Activated CD4-positive, CD25-positive, alpha-beta regulatory T cell treated with anti-CD3 and anti-CD28 coated beads, Interleukin-2, amount 50 U/mL, for 16 hours (primary cell): ENCODE measurements at regions not wholly inside any gene's neighbourhood (a gene's known extent, or its start where the extent isn't known, plus 50 kb on each side); places are given as distances from the start of the nearest gene placed in this dataset.
"Not testable (repeated sequence)": the region's sequence is repeated elsewhere in the genome, so short reads cannot be mapped to it uniquely, and the experiment has no call there.

Experiments
- DNase-seq: peaks from one replicate; pipeline ENCODE4 v3.0.0-alpha.2; 2020; ENCODE audit warnings: low read depth, low spot score

DNA sequence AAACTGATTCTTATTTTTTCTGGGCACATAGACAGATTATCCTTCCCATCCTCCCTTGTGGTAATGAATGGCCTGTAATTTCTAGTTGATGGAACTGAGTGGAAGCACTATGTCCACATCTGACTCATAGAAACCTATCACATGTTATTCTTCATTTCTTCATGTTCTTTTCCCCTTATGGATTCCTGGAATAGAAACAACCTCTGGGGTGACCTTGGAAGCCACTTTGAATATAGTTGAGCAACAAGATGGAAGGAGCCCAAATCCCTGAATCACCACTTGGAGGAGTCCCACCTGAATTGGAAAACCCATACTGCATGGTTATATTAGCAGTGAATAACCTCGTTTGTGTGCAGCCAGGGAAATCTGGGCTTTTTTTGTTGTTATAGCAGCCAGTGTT is 137.8 kb downstream of the MID1IP1 start:
- DNase-seq: no peak

DNA sequence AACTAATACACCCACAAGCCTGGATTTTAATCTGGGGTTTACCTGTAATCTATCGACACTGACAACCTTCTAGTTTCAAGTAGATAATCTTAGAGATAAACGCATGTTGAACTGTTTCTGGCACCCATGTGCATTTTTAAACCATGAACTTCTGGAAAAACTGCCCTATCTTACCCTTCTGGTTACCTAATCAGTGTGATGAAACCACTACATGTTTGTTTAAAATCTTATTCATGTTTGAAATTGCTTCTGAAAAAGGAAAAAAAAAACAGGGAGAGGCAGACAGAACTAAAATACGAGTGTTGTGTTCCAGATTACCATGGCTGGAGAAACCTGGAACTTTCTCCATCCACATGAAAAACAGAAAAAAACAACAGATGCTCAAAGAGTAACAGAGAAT is 139.3 kb downstream of the MID1IP1 start:
- no peak for DNase-seq

DNA sequence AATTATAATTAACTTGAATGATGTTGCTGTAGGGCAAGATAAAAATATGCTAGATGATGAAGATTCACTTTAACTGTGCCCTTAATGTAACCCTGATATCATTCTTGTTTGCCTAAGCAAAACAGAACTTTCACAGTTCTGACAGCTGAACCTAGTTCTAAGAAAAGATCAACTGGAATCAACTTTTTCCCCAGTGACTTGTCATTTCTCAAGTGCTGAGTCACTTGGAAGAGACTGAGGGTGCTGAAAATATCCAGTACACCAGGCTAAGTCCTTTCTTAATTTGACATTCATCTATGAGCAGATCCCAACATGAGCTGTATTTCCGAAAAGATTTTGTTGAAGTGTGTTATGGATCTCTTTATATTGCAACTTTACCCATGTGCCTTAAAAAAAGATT is 140.4 kb downstream of the MID1IP1 start:
- no peak for DNase-seq

DNA sequence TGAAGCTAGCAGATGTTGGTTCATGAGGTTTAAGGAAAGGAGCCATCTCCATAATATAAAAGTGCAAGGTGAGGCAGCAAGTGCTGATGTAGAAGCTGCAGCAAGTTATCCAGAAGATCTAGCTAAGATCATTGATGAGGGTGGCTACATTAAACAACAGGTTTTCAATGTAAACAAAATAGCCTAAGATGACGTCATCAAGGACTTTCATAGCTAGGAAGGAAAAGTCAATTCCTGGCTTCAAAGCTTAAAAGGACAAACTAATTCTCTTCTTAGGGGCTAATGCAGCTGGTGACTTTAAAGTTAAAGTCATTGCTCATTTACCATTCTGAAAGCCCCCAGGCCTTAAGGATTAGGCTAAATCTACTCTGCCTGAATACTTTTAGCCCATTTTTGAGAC is 141.9 kb downstream of the MID1IP1 start:
- DNase-seq: no peak

DNA sequence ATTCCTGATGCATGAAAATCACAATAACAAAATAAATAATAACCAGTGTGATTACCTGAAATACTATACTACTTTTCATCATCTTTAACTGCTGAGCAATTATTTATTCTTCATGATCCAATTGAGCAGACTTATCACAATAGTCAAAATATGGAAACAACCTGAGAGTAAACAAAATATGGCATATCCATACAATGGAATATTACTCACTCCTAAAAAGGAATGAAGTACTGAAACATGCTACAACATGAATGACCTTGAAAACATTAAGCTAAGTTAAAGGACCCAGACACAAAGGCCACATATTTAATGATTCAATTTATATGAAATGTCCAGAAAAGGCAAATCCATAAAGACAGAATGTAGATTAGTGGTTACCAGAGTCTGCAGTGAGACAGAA is 146.8 kb downstream of the MID1IP1 start:
- DNase-seq: no peak

DNA sequence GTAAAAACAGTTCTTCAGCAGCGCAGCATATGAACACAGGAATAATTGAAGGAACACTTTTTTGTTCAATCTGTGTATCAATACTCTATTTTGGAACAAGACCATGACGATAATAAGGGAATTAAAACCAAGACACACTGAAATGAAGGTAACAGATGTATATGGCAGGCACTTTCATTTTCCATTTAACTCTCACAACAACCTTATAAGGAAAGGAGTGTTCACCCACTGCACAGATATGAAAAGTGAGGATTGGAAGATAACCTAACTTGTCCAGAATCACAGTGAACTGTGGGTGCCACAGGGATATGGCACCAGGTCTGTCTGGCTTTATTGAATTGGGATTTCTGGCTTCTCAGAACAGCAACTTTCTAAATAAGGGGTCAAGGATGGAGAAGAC is 153.3 kb downstream of the MID1IP1 start:
- DNase-seq: no peak

DNA sequence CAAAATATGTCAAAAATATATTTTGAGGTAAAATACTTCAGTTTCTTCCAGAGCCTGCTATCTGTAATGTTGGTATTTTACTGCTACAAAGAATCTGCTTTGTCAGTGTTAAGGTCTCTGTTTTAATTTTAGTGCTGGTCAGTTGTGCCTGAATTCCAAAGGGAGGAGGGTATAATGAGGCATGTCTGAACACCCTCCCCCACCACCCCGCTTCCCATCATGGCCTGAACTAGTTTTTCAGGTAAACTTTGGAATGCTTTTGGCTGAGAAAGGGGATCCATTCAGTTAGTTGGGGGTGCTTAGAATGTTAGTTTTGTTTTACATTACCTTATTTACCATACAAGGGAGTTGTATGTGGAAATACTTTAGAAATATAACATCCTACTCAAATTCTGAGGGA is 158.5 kb downstream of the MID1IP1 start:
- no peak for DNase-seq

DNA sequence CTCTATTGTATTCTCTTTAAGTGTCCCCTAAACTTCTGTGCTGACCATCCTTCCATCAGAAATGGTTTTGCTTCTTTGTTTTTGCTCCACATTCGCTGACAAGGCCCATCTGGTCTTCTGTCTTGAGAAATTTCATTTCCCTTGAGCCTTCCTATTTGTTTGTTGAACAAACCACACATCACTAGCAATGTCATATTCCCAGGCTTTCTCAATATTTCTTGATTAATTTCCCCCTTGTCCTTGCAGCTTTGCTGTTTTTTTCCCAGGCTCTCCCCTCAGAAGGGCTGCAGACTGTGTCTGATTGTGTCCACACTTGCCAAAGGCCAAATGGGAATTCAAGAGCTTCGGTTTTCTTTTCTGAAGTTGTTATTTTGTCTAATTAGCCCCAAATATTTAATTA is 158.9 kb downstream of the MID1IP1 start:
- no peak for DNase-seq

DNA sequence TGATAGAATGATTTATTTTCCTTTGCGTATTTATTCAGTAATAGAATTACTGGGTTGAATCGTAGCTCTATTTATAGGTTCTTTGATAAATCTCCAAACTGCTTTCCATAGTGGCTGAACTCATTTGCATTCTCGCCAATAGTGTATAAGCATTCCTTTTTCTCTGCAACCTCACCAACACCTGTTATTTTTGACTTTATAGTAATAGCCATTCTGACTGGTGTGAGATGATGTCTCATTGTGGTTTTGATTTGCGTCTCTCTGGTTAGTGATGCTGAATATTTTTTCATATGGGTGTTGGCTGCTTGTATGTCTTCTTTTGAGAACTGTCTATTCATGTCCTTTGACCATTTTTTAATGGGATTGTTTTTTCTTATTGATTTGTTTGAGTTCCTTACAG is 160.7 kb downstream of the MID1IP1 start:
- DNase-seq: no peak

DNA sequence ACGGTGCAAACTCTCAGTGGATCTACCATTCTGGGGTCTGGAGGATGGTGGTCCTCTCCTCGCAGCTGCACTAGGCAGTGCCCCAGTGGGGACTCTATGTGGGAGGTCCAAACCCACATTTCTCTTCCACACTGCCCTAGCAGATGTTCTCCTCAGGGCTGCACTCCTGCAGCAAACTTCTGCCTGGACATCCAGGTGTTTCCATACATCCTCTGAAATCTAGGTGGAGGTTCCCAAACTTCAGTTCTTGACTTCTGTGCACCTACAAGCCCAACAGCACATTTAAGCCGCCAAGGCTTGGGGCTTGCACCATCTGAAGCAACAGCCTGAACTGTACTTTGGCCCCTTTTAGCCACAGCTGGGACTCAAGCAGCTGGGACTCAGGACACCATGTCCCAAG is 162.0 kb downstream of the MID1IP1 start:
- DNase-seq: not testable (repeated sequence)

DNA sequence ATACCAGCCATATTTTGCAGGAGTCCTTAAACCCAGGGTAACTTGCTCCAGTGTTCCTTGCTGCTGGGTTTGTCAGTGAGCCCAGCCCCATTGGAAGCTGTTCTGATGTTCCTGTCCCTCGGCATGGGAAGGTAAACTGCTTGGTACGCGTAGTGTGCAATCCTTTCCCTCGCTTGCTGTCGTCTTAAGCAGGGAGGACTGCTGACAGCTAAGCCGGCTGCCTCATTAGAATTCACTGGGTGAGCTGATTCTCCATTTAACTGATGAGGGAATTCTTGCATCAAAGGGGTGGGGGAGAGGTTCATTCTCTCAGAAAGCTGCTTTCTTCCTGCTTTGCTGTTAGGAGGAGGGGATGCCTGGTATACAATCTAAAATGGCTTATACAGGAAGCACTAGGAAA is 164.6 kb downstream of the MID1IP1 start:
- no peak for DNase-seq

DNA sequence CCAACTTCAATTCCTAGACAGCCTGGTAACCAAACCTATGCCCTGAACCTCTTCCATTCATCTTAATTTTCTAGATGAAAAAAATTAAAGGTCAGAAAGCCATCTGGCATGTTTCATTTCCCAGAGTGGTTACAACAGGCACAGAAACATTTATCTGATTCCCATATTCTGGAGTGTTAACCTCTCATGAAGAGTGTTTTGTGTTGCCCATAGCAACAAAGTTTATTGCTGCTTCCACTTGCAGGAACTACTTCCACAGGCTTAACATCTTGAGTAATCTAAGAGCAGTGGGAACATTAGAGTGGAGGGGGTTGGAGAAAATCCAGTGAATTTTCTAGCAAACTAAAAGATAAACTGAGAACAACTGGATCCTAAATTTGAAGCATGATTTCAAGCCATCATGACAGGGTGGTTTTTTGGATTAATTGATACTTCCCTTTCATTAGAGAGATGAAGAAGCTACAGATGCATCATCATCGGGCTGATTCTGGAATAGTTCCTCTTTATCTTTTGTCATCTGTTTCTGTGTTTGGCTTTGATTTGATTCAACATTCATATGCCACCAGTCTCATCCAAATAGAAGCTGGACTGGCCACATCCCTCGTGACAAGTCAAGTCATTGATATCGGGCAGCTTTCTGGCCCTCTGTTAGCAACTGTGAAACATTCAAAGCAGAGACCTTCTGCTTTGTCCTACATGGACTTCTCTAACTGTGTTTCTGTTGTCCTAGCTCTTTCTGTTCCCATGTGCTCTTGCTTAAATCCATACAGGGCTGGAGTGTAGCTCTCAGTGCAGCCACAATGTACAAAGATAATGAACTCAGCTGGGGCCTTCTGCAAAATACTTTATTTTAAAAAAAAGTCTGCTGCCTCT is 167.3 kb downstream of the MID1IP1 start:
- DNase-seq: no peak

DNA sequence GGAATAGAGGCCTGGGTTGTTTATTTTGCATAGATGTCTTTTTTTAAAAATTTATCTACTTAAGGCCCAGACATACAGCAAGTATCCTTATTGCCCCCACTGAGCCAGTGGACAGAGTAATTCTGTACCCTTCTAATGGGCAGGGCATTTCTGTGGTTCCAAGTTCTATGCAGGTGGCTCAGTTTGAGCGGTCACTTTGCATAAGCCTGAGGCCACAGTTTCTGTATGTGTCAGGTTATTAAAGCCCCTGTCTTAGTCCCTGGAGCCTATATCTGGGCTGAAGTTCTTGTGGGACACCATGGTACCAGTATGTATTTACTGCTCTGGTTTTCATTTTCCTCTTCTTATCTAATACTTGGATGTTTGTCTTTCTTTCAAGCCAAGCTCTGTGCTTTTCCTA is 168.8 kb downstream of the MID1IP1 start:
- DNase-seq: no peak

DNA sequence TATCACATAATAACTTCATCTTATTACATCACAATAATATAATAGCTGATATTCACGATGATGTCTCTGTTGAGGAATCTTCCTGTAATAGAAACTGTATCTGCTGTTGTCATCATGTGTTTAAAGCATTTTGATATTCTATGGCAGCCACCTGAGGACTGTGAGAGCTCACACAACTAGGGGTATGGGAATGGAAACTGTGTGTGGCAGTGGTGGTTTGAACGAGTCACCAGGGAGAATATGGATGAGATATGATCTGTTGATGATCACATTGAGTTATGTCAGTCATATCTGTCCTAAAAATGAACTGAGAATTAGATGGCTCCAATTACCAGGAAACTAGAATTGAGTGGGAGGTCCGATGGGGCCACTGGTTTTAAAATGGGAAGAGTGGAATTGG is 169.6 kb downstream of the MID1IP1 start:
- no peak for DNase-seq

DNA sequence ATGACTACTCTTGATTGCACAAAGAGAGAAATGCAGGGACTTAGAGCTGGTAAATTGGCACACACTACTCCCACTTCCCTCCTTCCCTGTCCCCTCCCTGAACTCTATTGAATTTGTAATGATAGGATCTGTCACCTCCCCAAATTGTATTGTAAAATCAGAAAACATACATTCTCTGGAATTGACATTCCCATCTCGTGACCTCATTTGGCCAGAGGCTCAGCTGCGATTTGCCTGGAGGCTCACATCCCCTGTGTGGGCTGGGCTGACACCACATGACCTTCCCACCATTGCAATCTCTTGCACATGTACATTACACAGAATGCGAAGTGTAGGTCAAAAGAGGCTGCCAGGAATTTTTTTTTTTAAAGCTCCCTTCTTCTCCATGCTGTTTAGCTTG is 172.1 kb downstream of the MID1IP1 start:
- DNase-seq: no peak

DNA sequence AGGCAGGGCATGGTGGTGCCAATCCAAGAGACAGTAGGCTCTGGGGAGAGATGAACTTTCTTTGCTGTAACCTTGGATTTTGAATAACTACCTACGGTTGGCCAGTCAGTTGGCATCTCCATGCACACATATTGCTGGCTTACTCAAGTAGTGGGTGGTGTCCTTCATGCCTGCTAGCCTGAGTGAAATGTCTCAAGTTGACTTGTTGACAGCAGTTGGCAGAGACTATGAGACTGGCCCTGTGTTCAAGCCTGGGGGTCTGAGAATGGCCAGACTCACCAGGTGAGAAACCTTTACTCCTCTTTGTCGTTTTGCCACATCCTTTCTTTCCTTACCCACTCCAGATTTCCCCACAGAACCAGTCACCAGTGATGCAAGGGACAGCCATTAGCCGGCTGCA is 173.3 kb downstream of the MID1IP1 start:
- DNase-seq: no peak

DNA sequence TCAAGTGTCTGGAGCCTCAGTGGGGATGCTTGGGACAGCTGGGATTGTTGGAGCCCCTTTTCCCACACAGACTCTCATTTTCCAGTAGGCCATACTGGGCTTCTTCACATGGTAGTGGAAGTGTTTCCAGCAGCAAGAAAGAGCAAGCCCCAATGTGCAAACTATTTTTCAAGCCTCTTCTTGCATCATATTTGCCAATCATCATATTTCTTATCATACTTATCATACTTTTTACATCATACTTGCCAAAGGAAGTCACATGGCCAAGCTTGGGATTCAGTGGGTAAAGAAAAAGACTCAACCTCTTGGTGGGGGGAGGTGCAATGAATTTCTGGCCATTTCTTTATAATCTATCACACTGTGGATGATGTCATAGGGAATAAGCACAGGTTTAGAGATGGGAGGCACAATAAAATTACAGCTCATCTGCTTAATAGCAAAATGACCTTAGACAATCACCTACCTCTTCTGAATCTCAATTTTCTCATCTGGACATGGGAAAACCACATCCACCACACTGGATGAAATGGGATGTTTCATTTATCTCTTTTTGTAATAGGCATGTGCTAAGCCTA is 174.2 kb downstream of the MID1IP1 start:
- DNase-seq: no peak

DNA sequence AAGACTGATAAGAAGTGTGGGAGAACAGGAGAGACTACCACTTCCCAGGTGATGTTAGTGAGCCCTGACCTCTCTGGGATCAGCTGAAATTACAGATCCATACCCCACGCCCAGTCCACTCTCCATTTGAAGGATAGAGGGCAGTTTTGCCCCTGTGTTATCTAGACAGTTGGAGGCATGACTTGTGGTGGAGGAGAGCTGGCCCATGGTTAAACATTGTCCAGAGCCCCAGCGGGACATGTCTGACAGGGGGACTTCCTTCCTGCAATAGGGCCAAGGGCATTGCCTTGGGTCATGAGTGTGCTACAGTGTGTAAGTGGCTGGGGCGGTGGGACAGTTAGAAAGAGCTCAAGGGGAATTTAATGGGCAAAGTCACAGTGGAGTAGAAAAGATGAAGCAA is 181.1 kb downstream of the MID1IP1 start:
- no peak for DNase-seq

DNA sequence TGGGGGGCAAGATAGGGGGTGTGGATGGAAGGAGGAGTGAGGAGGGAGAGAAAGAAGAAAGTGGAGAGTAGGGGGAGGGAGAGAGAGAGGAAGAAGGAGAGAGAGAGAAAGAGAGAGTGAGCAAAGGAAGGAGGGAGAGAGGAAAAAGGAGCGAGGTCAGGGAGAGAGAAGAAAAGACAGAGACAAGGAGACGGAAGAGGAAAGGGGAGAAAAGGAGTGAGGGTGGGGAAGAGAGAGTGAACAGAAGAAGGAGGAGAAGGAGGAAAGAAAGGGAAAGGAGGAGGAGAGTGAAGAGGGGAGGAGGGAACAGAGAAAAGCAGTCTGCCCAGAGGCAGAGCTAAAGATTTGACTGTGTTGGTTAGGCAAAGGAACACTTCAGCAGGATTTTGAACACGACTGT is 181.6 kb downstream of the MID1IP1 start:
- DNase-seq: no peak

DNA sequence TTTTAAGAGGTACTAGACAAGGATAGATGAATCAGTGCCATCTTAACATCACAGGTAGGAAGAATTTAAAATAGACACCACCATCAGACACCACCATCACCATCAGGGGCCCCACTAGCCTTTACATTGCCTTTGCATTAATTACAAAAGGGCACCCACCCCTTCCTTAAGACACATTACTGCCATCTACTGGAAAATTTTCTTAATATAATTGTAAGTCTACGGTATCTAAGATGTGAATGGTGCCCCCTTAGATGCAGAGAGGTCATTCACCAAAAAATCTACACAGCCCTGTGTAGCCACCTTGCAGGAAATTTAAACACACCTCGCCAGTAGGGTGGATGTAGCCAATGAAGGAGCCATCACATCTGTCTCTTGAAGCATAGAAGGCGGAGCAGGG is 184.1 kb downstream of the MID1IP1 start:
- no peak for DNase-seq

DNA sequence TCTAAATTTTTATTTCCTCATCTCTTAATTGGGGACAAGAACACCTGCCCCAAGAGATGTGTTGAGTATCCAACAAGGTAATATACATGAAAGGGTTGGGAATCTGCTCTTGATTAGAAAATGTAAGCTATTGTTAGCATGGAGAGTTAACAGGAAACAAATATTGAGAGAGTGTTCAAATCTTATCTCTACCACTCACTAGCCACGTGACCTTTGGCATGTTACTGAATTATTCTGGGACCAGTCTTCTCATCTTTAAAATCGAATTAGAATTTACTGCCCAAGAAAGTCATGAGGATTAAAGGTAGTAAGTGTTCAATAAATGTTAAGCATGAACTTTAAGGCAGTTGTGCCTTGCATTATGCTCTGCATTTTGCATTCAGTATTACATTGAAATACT is 184.7 kb downstream of the MID1IP1 start:
- DNase-seq: no peak

DNA sequence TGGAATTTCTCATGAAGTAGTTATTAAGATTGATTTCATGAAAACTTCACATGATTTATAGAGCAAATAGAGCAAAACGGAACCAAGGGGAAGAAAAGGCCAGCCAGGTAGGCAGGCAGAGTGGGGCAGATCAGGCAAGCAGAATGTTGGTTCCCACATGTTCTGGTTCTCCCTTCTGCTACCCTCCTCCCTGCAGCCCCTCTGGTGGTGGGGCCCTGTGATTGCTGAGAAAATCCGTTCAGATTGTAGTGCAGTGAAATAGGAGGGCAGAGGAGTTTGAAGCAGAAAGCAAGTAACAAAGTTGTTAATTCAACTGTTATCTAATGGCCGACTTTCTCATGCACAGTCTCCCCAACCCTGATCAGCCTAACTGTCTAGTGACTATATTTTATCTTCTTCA is 185.3 kb downstream of the MID1IP1 start:
- DNase-seq: no peak

DNA sequence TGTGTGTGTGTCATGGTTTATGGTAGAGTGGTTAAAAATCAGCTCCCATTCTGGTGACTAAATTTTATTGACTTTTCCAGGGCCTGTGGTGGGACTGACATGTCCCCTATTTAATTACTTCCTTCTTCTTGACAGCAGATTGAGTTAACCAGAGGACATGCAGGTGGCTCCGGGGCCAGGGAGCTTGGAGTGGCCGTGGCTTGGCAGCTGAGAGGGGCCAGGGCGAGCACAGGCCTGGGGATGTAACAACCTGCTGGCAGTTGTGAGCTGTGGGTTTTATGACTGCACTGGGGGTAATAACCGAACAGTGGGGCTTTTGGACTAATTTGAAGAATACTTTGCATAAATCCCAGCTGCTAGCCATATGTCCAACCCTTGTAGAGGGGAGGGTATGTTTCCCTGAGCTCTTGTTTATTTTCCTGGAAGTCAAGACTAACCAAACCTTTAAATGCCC is 186.0 kb downstream of the MID1IP1 start:
- no peak for DNase-seq

DNA sequence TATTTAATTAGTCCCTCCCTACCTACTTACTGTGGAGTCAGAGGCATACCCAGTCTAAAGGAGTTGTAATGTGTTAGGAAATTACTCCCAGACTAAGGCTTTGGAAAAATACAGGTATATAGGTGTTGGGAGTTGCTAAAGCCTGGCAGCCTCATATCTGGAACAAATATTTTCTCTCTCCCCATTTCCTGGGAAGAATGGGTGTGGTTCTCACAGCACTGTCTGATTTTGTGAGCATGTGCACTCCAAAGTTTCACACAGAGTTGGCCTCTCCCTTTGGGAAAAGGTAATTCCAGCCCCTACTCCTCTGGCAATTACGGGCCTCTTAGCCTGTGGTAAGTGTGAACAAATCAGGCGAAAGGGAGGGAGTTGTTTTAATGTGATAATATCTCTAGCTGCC is 187.0 kb downstream of the MID1IP1 start:
- no peak for DNase-seq
